A673 (cell line): ENCODE measurements at regions not wholly inside any gene's neighbourhood (a gene's known extent, or its start where the extent isn't known, plus 50 kb on each side); places are given as distances from the start of the nearest gene placed in this dataset.

Experiments
- BruUV-seq: library from RNA; stranded (reverse); fragments of 400-500 nt; replicated peaks from 2 replicates; lab custom pipeline; 2021; lab: Mats Ljungman, UMichigan
- CTCF ChIA-PET: fragments of 300-600 bp; sonication (Branson Sonifier 250); formaldehyde crosslinking; loops from one replicate; lab custom pipeline; 2022; ENCODE audit warnings: antibody characterized with exemption; lab: Charles Lee
- POLR2A ChIA-PET: fragments of 300-600 bp; sonication (Branson Sonifier 250); formaldehyde crosslinking; loops from one replicate; lab custom pipeline; 2022; ENCODE audit warnings: antibody characterized with exemption; ENCODE audit not compliant: low non-redundant PET; lab: Charles Lee
- DNase-seq: peaks from one replicate; pipeline ENCODE4 v3.0.0-alpha.2; 2015; ENCODE audit warnings: low spot score
- H3K27ac ChIP-seq: fragments of 200-600 bp; sonication (generic); 2 replicates; pipeline ENCODE4 v1.5.1; 2016; ENCODE audit warnings: mixed run types, low read depth, mild to moderate bottlenecking, mixed read lengths, antibody characterized with exemption, low read length; ENCODE audit not compliant: poor library complexity, severe bottlenecking
- H3K27me3 ChIP-seq: fragments of 200-600 bp; sonication (generic); replicated peaks from 2 replicates; pipeline ENCODE4 v1.6.1; 2017; ENCODE audit warnings: mixed run types, low read depth, mild to moderate bottlenecking, mixed read lengths, antibody characterized with exemption, low read length; ENCODE audit not compliant: insufficient read depth, poor library complexity
- H3K36me3 ChIP-seq: fragments of 200-600 bp; sonication (generic); 2 replicates; pipeline ENCODE4 v1.6.1; 2016; ENCODE audit warnings: mixed run types, mild to moderate bottlenecking, mixed read lengths, antibody characterized with exemption, low read length; ENCODE audit not compliant: insufficient read depth, poor library complexity, severe bottlenecking
- H3K4me1 ChIP-seq: fragments of 200-600 bp; sonication (generic); 2 replicates; pipeline ENCODE4 v1.6.1; 2017; ENCODE audit warnings: mixed run types, mild to moderate bottlenecking, mixed read lengths, antibody characterized with exemption, low read length; ENCODE audit not compliant: insufficient read depth, poor library complexity, severe bottlenecking
- H3K4me3 ChIP-seq: fragments of 200-600 bp; sonication (generic); 2 replicates; pipeline ENCODE4 v1.5.1; 2016; ENCODE audit warnings: low read depth, mixed run types, mild to moderate bottlenecking, mixed read lengths, low read length; ENCODE audit not compliant: poor library complexity, severe bottlenecking
- H3K9me3 ChIP-seq: fragments of 200-600 bp; sonication (generic); 2 replicates; pipeline ENCODE4 v1.6.1; 2016; ENCODE audit warnings: mixed run types, low read depth, mild to moderate bottlenecking, mixed read lengths, antibody characterized with exemption, low read length; ENCODE audit not compliant: poor library complexity, severe bottlenecking
- CTCF ChIP-seq: fragments of 300-800, 200-600 bp; sonication (generic); conservative IDR thresholded peaks from 2 replicates; pipeline ENCODE4 v1.5.1; 2017; ENCODE audit warnings: low read depth, mild to moderate bottlenecking, antibody characterized with exemption, low read length, moderate library complexity, mixed read lengths
- EZH2 ChIP-seq: fragments of 200-600 bp; sonication (generic); IDR thresholded peaks from 2 replicates; pipeline ENCODE4 v1.6.1; 2017; ENCODE audit warnings: borderline replicate concordance, low read depth, mild to moderate bottlenecking, mixed read lengths, antibody characterized with exemption, low read length; ENCODE audit not compliant: poor library complexity, severe bottlenecking
- intact Hi-C: fragments of 100-400 bp; cut with micrococcal nuclease; formaldehyde crosslinking; loops from one replicate; pipeline ENCODE4 v1.10.0; 2022; ENCODE audit not compliant: unreplicated experiment

- intact Hi-C loops: no loop called here
- POLR2A ChIA-PET: no interaction called here
- H3K36me3 ChIP-seq: no peaks in the 10 kb centered on the region
- CTCF ChIA-PET: no interaction called here
- no peaks in the 10 kb centered on the region for H3K27me3 ChIP-seq
- no peak overlapping the region for H3K4me3 ChIP-seq
- no peaks in the 10 kb centered on the region for H3K9me3 ChIP-seq
- TF ChIP-seq EZH2 (no peak), CTCF (no peak)
- no peak for DNase-seq
- no TSS peak for BruUV-seq
- H3K27ac ChIP-seq: no peak overlapping the region
- peaks cover 15% of the 10 kb centered on the region for H3K4me1 ChIP-seq
These were observed 137.3 kb downstream of the VEGFA start for GRCh38 chr6:43907312-43907711.

- Histone ChIP-seq H3K4me1 (peaks cover 10% of the 10 kb centered on the region), H3K27me3 (no peaks in the 10 kb centered on the region), H3K4me3 (no peak overlapping the region), H3K36me3 (no peaks in the 10 kb centered on the region), H3K9me3 (no peaks in the 10 kb centered on the region), H3K27ac (no peak overlapping the region)
- no TSS peak for BruUV-seq
- no peak for TF ChIP-seq CTCF
- TF ChIP-seq EZH2: no peak
- intact Hi-C loops: no loop called here
- DNase-seq: peak; percentile 59
- ChIA-PET CTCF (interaction anchor here (0.6 kb wide), 1 partner anchor 223 kb away, joined by 5 read pairs; no protein-coding TSS in a partner anchor), POLR2A (no interaction called here)
These were observed 134.5 kb downstream of the VEGFA start for GRCh38 chr6:43904311-43905123.

- BruUV-seq: no TSS peak
- POLR2A ChIA-PET: no interaction called here
- Histone ChIP-seq H3K27ac (no peak overlapping the region), H3K4me3 (no peak overlapping the region), H3K27me3 (no peaks in the 10 kb centered on the region), H3K4me1 (peaks cover 10% of the 10 kb centered on the region), H3K9me3 (no peaks in the 10 kb centered on the region), H3K36me3 (no peaks in the 10 kb centered on the region)
- CTCF ChIA-PET: no interaction called here
- no peak for DNase-seq
- intact Hi-C loops: no loop called here
- TF ChIP-seq EZH2 (no peak), CTCF (no peak)
These were observed 133.8 kb downstream of the VEGFA start for GRCh38 chr6:43903739-43904290.
